OCI-LY7 (cell line): ENCODE measurements at regions not wholly inside any gene's neighbourhood (a gene's known extent, or its start where the extent isn't known, plus 50 kb on each side); places are given as distances from the start of the nearest gene placed in this dataset.

Source experiments
- EZH2phosphoT487 ChIP-seq: fragments of 200-600 bp; sonication (generic); IDR thresholded peaks from 2 replicates; pipeline ENCODE4 v1.6.1; 2018; ENCODE audit warnings: low read depth, borderline replicate concordance, mild to moderate bottlenecking, mixed run types, antibody characterized with exemption, low read length, moderate library complexity, mixed read lengths
- TF ChIP-seq, protein P1 (sequence below): fragments of 200-600 bp; sonication (generic); conservative IDR thresholded peaks from 2 replicates; pipeline ENCODE4 v1.5.1; 2014; ENCODE audit warnings: mild to moderate bottlenecking, antibody characterized with exemption, low read length, moderate library complexity, mixed read lengths

- TF ChIP-seq, protein P1, sequence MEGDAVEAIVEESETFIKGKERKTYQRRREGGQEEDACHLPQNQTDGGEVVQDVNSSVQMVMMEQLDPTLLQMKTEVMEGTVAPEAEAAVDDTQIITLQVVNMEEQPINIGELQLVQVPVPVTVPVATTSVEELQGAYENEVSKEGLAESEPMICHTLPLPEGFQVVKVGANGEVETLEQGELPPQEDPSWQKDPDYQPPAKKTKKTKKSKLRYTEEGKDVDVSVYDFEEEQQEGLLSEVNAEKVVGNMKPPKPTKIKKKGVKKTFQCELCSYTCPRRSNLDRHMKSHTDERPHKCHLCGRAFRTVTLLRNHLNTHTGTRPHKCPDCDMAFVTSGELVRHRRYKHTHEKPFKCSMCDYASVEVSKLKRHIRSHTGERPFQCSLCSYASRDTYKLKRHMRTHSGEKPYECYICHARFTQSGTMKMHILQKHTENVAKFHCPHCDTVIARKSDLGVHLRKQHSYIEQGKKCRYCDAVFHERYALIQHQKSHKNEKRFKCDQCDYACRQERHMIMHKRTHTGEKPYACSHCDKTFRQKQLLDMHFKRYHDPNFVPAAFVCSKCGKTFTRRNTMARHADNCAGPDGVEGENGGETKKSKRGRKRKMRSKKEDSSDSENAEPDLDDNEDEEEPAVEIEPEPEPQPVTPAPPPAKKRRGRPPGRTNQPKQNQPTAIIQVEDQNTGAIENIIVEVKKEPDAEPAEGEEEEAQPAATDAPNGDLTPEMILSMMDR: peak; percentile 70
- TF ChIP-seq EZH2phosphoT487: no peak
Observed at GRCh38 chr22:27381960-27382742, 419.4 kb downstream of the MN1 start.
